Stimulated activated memory B cell treated with anti-CD40 and anti-IgM and Interleukin-4, amounts not matched to agents 10 μg/mL and 1 μg/mL and 100 μg/mL, for 72 hours (primary cell): ENCODE measurements at regions not wholly inside any gene's neighbourhood (a gene's known extent, or its start where the extent isn't known, plus 50 kb on each side); places are given as distances from the start of the nearest gene placed in this dataset.
A peak's percentile ranks its signal among the peaks of the same experiment; 100 is the strongest.

Experiments used
- ATAC-seq: fragments of 150-1000 bp; cut with Tn5 transposase; 2 replicates; pipeline ENCODE4 v1.10.0; 2021
- H3K27ac Mint-ChIP-seq: one replicate; pipeline ENCODE4 v1.8.0; 2022; ENCODE audit warnings: mild to moderate bottlenecking, mixed read lengths
- H3K27me3 Mint-ChIP-seq: one replicate; pipeline ENCODE4 v1.8.0; 2022; ENCODE audit warnings: mixed read lengths
- H3K36me3 Mint-ChIP-seq: one replicate; pipeline ENCODE4 v1.8.0; 2022; ENCODE audit warnings: mixed read lengths
- H3K4me1 Mint-ChIP-seq: one replicate; pipeline ENCODE4 v1.8.0; 2022; ENCODE audit warnings: mixed read lengths
- H3K4me3 Mint-ChIP-seq: one replicate; pipeline ENCODE4 v1.8.0; 2022; ENCODE audit warnings: mild to moderate bottlenecking, moderate library complexity, mixed read lengths
- H3K9me3 Mint-ChIP-seq: one replicate; pipeline ENCODE4 v1.8.0; 2022; ENCODE audit warnings: mixed read lengths

DNA sequence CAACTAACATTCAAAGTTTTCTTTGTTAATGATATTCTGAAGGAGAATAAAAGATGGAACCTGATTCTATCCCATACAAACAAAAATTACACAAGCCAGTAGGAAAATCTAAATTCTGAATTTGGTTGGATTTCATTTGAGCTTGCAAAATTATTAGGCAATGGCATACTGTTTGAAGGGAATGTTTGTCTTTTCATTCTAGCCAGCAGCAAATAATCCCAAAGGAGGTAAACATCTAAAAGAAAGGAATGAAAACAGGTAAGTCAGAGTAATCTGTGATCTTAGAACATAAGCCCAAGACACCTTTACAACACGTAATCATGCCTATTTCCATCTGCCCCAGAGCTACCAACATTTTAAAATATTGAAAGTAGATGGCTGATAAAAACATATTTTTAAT is 482.1 kb upstream of the CITED2 start:
- Mint-ChIP-seq H3K4me3 (no peak overlapping the region), H3K9me3 (no peaks in the 10 kb centered on the region), H3K4me1 (no peaks in the 10 kb centered on the region), H3K36me3 (no peaks in the 10 kb centered on the region), H3K27me3 (no peaks in the 10 kb centered on the region), H3K27ac (no peak overlapping the region)
- ATAC-seq: no peak

DNA sequence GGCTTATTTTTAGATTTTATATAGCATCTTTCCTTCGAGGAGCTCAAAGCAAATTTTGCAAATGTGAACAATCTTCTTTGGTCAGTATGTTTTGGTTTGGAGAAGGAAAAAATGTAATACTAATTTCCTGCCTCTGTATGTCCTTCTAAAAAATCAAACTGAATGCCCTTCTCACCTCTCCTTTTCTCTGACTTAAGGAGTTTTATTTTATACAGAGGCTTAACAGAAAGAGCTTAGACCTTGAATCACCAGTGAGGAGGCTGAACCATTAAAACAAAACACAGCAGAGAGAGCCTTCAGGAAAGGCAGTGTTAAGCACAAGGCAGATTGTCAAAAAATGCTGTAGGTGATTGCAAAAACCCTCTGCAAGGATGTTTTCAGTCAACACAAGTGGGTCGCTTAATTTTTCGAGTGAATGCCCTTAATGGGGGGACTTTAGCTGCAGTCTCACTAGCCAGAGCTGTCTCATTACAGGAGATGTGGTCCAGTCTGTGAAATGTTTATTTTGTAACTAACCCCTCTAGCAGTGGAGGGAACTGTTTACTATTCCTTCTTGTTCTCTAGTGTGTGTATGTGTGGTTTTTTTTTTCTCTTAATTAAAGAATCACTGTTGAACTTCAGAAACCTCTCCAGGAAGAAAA is 481.3 kb upstream of the CITED2 start:
- Mint-ChIP-seq H3K36me3 (peaks cover 2% of the 10 kb centered on the region), H3K4me3 (no peak overlapping the region), H3K27me3 (no peaks in the 10 kb centered on the region), H3K9me3 (no peaks in the 10 kb centered on the region), H3K4me1 (no peaks in the 10 kb centered on the region), H3K27ac (no peak overlapping the region)
- no peak for ATAC-seq

DNA sequence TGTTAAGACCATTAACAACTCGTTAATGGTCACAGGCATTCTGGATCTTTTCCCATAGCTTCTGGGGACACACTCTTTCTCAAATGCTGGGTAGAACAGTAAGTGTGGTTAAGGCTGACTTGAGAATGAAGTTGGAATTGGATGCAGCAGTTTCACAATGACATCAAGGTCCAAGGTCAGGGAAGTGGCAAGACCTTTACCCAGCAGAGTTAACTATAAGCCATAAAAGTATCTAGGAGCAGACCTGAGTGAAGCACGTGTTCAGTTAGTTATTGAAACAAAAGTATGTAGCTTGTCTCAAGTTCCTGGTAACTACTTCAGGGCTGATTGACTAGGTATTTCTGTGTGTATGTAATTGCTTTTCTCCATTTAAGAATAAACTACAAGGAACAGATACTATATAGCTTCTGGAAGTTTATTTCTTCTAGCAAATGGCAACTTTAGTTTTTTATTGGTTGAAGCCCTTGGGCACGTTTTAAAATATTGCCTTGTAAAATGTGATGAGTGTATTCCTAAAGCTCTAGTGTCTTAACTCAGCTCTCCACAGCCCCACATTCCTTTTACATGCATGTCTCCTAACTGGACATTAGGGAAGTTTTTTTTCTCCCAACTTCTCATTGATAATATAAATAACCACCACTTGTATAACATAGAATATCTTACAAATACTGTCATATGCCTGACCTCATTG is 479.0 kb upstream of the CITED2 start:
- ATAC-seq: no peak
- Mint-ChIP-seq H3K27me3 (no peaks in the 10 kb centered on the region), H3K4me3 (no peak overlapping the region), H3K9me3 (peaks cover 7% of the 10 kb centered on the region), H3K4me1 (no peaks in the 10 kb centered on the region), H3K36me3 (peaks cover 12% of the 10 kb centered on the region), H3K27ac (no peak overlapping the region)

DNA sequence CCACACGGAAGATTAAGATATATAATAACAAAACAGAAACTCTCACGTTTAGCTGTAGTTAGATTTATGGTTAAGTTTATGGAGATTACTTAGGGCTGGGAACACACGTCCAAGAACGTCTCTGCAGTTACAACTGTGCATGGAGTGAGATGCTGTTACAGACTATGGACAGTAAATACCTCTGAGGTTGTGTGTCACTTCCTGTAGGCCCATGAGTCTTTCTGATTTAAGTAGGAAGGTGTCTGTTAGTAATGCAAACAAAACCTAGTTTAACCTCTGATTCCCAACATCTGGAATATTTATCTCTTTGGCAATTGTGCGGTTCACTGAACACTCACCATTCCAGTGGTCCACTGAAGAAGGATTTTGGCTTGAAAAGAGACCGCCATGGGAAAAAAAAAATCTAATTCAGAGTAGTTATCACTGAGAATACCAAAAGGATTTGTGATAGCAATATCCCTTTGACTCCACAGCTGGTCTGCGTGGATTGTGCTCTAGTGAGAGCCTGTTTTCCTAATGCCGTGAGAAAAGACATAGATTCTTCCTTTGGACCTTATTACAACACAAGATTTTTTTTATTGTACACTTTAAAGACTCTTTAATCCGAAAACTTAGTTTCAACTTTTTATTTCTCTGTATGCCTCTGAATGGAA is 478.2 kb upstream of the CITED2 start:
- Mint-ChIP-seq H3K27me3 (no peaks in the 10 kb centered on the region), H3K4me1 (no peaks in the 10 kb centered on the region), H3K36me3 (peaks cover 12% of the 10 kb centered on the region), H3K9me3 (peaks cover 7% of the 10 kb centered on the region), H3K4me3 (no peak overlapping the region), H3K27ac (no peak overlapping the region)
- no peak for ATAC-seq

DNA sequence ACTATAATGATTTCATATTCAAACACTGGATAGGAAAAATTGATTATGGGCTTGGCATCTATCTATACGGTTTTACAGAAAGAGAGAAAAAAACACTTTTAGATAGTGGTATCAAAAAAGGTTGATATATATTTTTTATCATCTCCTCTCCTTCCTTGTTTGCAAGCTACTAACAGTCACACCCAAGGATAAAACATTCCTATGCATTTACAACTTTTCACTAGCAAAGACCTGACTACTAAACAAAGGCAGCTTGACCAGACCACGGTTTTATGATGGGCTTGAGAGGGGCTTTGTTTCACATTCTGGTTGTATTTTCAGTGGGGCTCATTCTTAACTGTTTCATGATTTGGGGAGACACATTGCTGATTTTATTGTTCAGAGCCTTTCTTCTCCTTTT is 477.6 kb upstream of the CITED2 start:
- Mint-ChIP-seq H3K27ac (no peak overlapping the region), H3K4me3 (no peak overlapping the region), H3K27me3 (no peaks in the 10 kb centered on the region), H3K9me3 (peaks cover 7% of the 10 kb centered on the region), H3K4me1 (peaks cover 2% of the 10 kb centered on the region), H3K36me3 (peaks cover 12% of the 10 kb centered on the region)
- no peak for ATAC-seq

DNA sequence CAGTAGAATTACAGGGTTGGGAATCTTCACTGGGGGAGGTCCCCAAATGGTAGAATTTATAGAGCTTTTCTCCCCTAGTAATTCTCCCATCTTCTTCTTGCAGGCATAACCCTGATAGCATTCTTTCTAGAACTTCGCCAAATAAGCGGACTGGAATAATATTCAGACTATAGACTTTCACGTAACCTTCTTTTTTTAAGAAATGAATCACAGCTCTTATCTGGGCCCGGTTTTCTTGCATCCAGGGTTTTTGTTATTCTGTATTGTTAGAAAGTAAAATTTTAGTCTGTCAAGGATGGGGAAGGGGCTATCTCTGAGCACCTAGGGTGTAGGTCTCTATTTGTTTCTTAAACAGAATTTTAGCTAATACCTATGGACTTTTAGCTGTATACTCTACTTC is 476.8 kb upstream of the CITED2 start:
- Mint-ChIP-seq H3K27me3 (no peaks in the 10 kb centered on the region), H3K36me3 (peaks cover 12% of the 10 kb centered on the region), H3K4me1 (peaks cover 11% of the 10 kb centered on the region), H3K27ac (no peak overlapping the region), H3K4me3 (no peak overlapping the region), H3K9me3 (peaks cover 7% of the 10 kb centered on the region)
- ATAC-seq: no peak

DNA sequence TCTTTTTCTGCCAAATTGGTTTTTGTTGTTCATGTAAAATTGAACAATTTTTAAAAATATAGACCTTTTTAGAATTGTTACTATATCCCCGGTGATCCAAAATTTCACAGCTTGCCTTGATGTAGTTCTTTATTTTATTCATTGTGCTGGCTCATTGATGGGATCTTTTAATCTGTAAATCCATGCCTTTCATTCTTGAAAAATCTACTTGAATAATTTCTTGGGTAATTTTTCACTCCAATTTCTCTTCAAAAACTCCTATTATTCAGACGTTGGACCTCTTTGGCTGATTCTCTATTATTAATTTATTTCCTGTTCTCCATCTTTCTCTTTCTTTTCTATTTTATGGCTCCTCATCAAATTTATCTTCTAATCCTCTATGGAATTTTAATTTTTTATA is 476.1 kb upstream of the CITED2 start:
- no peaks in the 10 kb centered on the region for H3K27me3 Mint-ChIP-seq
- peaks cover 7% of the 10 kb centered on the region for H3K9me3 Mint-ChIP-seq
- H3K4me1 Mint-ChIP-seq: peaks cover 15% of the 10 kb centered on the region
- peaks cover 12% of the 10 kb centered on the region for H3K36me3 Mint-ChIP-seq
- ATAC-seq: no peak
- H3K4me3 Mint-ChIP-seq: no peak overlapping the region
- no peak overlapping the region for H3K27ac Mint-ChIP-seq

DNA sequence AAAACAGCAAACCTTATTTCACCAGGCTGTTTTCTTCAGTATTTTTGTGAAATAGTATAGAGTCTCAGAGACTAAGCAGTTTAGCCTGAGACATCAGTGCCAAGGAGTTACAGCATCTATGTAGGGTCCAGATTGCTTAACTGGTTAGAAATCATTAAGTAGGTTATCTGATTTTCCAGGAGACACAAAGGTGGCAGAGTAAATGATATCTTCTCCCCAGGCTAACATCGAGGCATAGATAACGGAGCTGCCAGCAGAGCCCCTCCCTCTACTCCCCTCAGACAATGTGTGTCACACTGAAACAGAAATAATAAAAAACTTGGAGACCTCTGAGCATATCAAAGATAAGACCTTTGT is 473.0 kb upstream of the CITED2 start:
- Mint-ChIP-seq H3K36me3 (peaks cover 12% of the 10 kb centered on the region), H3K27me3 (no peaks in the 10 kb centered on the region), H3K9me3 (peaks cover 10% of the 10 kb centered on the region), H3K4me1 (peaks cover 15% of the 10 kb centered on the region), H3K27ac (peak overlapping the region; percentile 64), H3K4me3 (no peak overlapping the region)
- no peak for ATAC-seq

DNA sequence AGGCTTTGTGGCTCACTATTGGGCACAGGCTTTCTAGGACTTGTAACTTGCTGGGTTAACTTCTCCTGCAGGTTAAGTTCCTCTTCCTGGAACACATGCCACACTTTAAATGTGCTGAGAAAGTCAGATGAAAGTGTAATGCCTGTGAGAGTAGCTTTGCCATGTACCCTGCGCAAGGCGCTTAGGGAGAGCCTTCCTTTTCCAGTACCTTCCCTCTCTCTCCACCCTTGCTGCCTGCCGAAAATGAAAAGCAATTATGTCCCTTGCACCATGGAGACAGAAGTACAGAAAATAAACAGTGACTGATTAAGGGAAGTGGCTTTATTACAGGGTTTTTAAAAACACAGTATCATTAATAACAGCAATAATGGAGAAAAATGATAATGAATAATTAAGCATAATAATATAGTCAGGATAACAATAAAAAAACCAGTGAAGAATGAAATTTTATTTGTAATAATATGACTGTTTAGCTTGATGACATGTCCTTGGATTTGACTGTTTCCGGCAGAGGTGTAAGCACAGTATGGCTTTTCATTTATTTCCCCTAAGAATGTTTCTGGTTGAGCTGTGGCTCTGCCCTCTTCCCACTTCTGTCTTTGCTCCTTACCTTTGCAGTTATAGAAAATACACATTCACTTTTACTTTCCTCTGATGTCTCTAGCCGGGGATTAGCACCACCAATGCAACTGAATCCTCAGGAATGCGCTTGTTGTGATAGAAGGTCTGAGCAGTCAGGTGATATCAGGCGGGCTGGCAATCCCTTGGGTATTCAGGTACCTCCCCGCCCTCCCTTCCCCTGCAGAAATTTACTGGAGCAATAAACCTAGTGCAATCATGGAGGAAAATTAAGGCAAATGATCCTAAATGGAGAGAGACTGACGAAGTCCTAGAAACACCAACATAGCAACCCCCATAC is 472.3 kb upstream of the CITED2 start:
- Mint-ChIP-seq H3K27me3 (no peaks in the 10 kb centered on the region), H3K4me3 (no peak overlapping the region), H3K9me3 (peaks cover 10% of the 10 kb centered on the region), H3K36me3 (peaks cover 12% of the 10 kb centered on the region), H3K27ac (peak overlapping the region; percentile 64), H3K4me1 (peaks cover 20% of the 10 kb centered on the region)
- no peak for ATAC-seq

DNA sequence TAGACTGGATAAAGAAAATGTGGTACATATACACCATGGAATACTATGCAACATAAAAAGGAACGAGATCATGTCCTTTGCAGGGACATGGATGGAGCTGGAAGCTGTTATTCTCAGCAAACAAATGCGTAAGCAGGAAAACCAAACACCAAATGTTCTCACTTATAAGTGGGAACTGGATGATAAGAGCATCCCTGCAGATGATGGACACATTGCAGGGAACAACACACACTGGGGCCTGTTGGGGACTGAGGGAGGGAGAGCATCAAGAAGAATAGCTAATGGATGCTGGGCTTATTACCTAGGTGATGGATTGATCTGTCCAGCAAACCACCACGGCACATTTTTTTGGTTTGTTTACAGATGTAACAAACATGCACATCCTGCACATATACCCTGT is 470.5 kb upstream of the CITED2 start:
- no peak overlapping the region for H3K4me3 Mint-ChIP-seq
- H3K4me1 Mint-ChIP-seq: peaks cover 29% of the 10 kb centered on the region
- ATAC-seq: no peak
- H3K27ac Mint-ChIP-seq: no peak overlapping the region
- H3K9me3 Mint-ChIP-seq: peaks cover 7% of the 10 kb centered on the region
- H3K36me3 Mint-ChIP-seq: peaks cover 2% of the 10 kb centered on the region
- no peaks in the 10 kb centered on the region for H3K27me3 Mint-ChIP-seq

DNA sequence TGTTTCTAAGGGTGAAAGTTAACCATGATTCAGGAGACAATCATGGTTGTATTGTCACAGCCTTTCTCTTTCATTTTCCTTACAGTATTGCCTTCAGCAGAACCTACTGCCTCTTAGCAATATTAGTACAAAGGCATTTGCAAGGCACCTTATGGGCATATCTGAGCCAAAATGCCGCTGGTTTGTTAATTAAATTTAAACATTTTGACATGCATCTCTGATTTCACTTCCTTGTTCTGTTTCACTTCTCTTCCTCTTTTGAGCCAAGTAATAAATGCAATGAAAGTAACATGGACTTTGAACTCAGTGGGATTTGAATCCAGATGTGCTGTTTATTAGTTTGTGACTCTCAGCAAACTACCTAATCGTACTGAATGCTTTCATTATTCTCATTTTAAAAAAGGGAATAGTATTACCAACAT is 467.4 kb upstream of the CITED2 start:
- H3K27me3 Mint-ChIP-seq: no peaks in the 10 kb centered on the region
- H3K9me3 Mint-ChIP-seq: peaks cover 3% of the 10 kb centered on the region
- H3K27ac Mint-ChIP-seq: peak overlapping the region; percentile 61
- H3K4me3 Mint-ChIP-seq: no peak overlapping the region
- no peaks in the 10 kb centered on the region for H3K36me3 Mint-ChIP-seq
- H3K4me1 Mint-ChIP-seq: peaks cover 29% of the 10 kb centered on the region
- ATAC-seq: peak; percentile 85

DNA sequence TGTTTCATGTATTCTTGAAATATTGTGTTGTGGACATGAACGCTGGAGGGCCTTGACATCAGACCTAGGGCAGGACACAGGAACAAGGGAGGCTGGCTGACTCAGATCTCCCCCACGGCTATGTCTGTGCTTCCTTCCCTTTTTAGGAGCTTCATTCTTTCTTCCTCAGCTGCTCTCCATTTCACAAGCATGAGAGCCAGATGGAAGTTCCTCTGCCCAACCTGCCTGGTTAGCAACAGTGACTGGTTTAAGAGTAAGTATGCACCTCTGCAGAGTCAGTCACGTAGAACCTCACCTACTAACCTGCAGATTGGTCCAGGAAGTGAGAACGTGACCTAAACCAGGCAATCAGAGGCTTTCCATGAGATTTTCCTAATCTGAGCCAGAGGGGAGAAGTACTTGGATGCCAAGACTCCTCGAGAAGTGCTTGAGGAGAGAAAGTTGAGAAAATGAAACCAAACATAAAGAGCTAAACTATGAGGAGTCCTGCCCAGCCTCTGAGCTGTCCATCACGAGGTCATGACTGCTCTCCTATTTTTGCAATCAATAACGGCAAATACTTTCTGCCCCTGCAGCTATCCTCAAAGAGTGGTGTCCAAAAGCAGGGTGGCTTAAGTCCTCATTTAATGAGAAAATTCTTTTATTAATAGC is 465.2 kb upstream of the CITED2 start:
- Mint-ChIP-seq H3K9me3 (peaks cover under 1% of the 10 kb centered on the region), H3K4me1 (peaks cover 19% of the 10 kb centered on the region), H3K27me3 (no peaks in the 10 kb centered on the region), H3K4me3 (no peak overlapping the region), H3K36me3 (no peaks in the 10 kb centered on the region), H3K27ac (peak overlapping the region; percentile 71)
- ATAC-seq: peak; percentile 72

DNA sequence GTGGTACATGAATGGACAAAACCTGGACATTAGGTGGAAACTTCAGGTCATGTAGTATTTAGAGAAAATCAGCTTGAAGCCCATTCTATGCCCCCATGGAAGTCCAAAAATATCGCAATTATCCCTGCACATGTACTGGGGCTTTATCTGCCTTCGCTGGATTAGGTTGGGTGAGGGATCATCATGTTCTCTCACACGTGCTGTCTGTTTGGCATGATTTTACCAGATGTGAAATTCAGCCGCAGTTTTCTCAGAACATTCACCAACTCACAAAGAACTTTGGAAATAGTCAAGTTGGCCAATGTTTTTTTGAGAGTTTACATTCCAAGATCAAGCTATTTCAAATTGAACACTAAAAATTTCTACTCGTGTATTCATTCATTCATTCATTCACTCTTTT is 459.8 kb upstream of the CITED2 start:
- Mint-ChIP-seq H3K36me3 (no peaks in the 10 kb centered on the region), H3K4me3 (no peak overlapping the region), H3K27me3 (peaks cover 6% of the 10 kb centered on the region), H3K4me1 (no peaks in the 10 kb centered on the region), H3K9me3 (no peaks in the 10 kb centered on the region), H3K27ac (no peak overlapping the region)
- no peak for ATAC-seq

DNA sequence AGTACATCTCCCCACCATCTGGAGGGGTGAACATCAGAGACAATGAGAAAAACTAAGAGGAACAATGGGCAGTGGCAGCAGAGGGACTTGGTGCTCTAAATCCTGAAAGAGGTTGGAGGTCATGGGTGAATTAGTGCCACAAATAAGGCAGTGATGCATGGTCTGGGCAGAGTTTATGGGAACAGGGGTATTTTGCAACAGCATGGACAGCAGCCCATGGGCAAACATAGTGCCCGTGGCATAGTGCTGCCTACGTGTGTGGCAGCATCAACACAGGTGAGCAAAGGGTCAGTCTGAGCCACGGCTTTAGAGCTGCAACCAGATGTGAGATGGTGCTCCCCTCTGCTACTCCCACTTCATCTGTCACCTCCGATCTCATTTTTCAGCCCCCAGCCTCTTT is 459.1 kb upstream of the CITED2 start:
- Mint-ChIP-seq H3K9me3 (no peaks in the 10 kb centered on the region), H3K36me3 (no peaks in the 10 kb centered on the region), H3K27ac (no peak overlapping the region), H3K27me3 (peaks cover 9% of the 10 kb centered on the region), H3K4me1 (no peaks in the 10 kb centered on the region), H3K4me3 (no peak overlapping the region)
- ATAC-seq: no peak
